HUES6 (cell line): ENCODE measurements at regions not wholly inside any gene's neighbourhood (a gene's known extent, or its start where the extent isn't known, plus 50 kb on each side); places are given as distances from the start of the nearest gene placed in this dataset.

Source experiments
- H3K27ac ChIP-seq: 2 replicates; pipeline ENCODE4 v1.7.0; 2013; ENCODE audit warnings: low read depth, mild to moderate bottlenecking, low read length, inconsistent platforms
- H3K27me3 ChIP-seq: 2 replicates; pipeline ENCODE4 v1.6.1; 2013; ENCODE audit warnings: low read length; ENCODE audit not compliant: control insufficient read depth, insufficient read depth
- H3K36me3 ChIP-seq: 2 replicates; pipeline ENCODE4 v1.6.1; 2013; ENCODE audit warnings: low read length; ENCODE audit not compliant: control insufficient read depth, insufficient read depth
- H3K4me1 ChIP-seq: 2 replicates; pipeline ENCODE4 v1.6.1; 2013; ENCODE audit warnings: low read length; ENCODE audit not compliant: control insufficient read depth, insufficient read depth
- H3K4me3 ChIP-seq: 2 replicates; pipeline ENCODE4 v1.5.1; 2013; ENCODE audit warnings: low read depth, low read length
- H3K9ac ChIP-seq: one replicate; pipeline ENCODE4 v1.6.1; 2013; ENCODE audit warnings: mild to moderate bottlenecking, low read length
- H3K9me3 ChIP-seq: 2 replicates; pipeline ENCODE4 v1.6.1; 2013; ENCODE audit warnings: low read depth, low read length; ENCODE audit not compliant: control insufficient read depth, insufficient read depth

DNA sequence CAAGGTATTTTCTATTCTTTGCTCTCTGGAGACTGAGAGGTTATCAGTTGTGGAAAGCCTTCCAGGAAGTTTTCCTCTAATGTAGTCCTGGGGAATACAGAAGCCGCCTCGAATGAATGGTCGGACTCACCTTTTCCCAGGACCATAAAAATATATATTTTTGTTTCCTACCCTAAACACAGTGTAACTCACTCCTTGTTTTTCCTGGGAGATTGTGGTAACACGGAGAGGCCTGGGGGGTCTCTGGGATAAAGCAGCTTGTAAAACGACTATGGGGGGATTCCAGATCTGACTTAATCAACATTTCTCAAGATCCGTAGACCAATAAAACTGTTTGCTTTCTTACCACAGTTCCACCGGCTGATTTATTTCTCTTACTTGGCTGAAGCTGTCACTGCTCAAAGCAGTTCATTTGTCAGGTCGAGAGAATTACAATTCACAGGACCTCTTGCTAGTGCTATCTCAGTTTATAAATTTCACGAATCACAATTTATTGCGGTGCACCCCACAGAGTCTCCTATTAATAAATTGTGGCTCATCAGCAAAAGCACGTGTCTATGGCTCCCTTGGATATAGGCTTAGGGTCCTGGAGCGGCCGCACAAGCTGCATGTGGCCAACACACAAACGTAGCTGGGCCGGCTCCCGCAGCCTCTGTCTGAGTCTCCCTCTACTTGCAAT, 176.3 kb upstream of the BMPER start:
- H3K9me3 ChIP-seq: no peaks in the 10 kb centered on the region
- H3K9ac ChIP-seq: no peak overlapping the region
- no peaks in the 10 kb centered on the region for H3K27me3 ChIP-seq
- no peak overlapping the region for H3K27ac ChIP-seq
- H3K4me1 ChIP-seq: peaks cover 25% of the 10 kb centered on the region
- no peak overlapping the region for H3K4me3 ChIP-seq
- no peaks in the 10 kb centered on the region for H3K36me3 ChIP-seq

GRCh38 chr7:33729726-33730125, 175.6 kb upstream of the BMPER start:
- Histone ChIP-seq H3K9ac (no peak overlapping the region), H3K4me3 (no peak overlapping the region), H3K4me1 (peaks cover 28% of the 10 kb centered on the region), H3K36me3 (no peaks in the 10 kb centered on the region), H3K27me3 (no peaks in the 10 kb centered on the region), H3K27ac (no peak overlapping the region), H3K9me3 (no peaks in the 10 kb centered on the region)

- H3K9ac ChIP-seq: no peak overlapping the region
- no peaks in the 10 kb centered on the region for H3K9me3 ChIP-seq
- H3K27me3 ChIP-seq: no peaks in the 10 kb centered on the region
- peaks cover 28% of the 10 kb centered on the region for H3K4me1 ChIP-seq
- H3K27ac ChIP-seq: no peak overlapping the region
- H3K36me3 ChIP-seq: no peaks in the 10 kb centered on the region
- H3K4me3 ChIP-seq: no peak overlapping the region
These were observed 174.4 kb upstream of the BMPER start for GRCh38 chr7:33730958-33731357.

- Histone ChIP-seq H3K9me3 (no peaks in the 10 kb centered on the region), H3K9ac (no peak overlapping the region), H3K27ac (no peak overlapping the region), H3K4me1 (peaks cover 21% of the 10 kb centered on the region), H3K27me3 (no peaks in the 10 kb centered on the region), H3K36me3 (no peaks in the 10 kb centered on the region), H3K4me3 (no peak overlapping the region)
These were observed 173.4 kb upstream of the BMPER start for GRCh38 chr7:33731912-33732311.

- no peak overlapping the region for H3K27ac ChIP-seq
- no peaks in the 10 kb centered on the region for H3K27me3 ChIP-seq
- peaks cover 16% of the 10 kb centered on the region for H3K4me1 ChIP-seq
These were observed 172.9 kb upstream of the BMPER start for GRCh38 chr7:33732462-33732861.

GRCh38 chr7:33733870-33734650, 171.3 kb upstream of the BMPER start:
- no peaks in the 10 kb centered on the region for H3K36me3 ChIP-seq
- no peak overlapping the region for H3K27ac ChIP-seq
- H3K9me3 ChIP-seq: no peaks in the 10 kb centered on the region
- no peaks in the 10 kb centered on the region for H3K27me3 ChIP-seq
- no peak overlapping the region for H3K9ac ChIP-seq
- H3K4me3 ChIP-seq: no peak overlapping the region
- 0 out of 2 replicates have a peak, but pooled peaks cover 8% of the 10 kb centered on the region for H3K4me1 ChIP-seq

More at GRCh38 chr7:33732462-33732861, 172.9 kb upstream of the BMPER start:
- H3K4me3 ChIP-seq: no peak overlapping the region
- no peaks in the 10 kb centered on the region for H3K36me3 ChIP-seq
- H3K9me3 ChIP-seq: no peaks in the 10 kb centered on the region
- no peak overlapping the region for H3K9ac ChIP-seq

DNA sequence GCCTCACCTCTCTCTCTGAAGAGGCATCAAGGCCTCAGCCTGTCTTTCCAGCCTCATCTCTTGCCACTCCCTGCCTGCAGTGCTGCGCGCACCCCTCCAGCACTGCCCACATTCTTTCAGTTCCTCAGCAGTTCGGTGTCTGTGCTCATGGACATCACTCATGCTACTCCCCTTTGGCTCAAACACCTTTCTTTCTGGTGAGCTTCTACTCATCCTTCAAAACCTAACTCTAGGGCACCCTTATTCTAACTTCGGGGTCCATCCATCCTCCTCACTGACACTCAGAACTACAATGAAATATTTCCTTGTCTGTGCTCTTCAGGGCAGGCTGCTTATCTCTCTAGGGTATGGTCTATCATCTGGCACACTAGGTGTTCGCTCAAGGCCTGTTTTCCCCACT, 169.9 kb upstream of the BMPER start:
- H3K9ac ChIP-seq: no peak overlapping the region
- no peak overlapping the region for H3K4me3 ChIP-seq
- H3K27me3 ChIP-seq: no peaks in the 10 kb centered on the region
- 0 out of 2 replicates have a peak, but pooled peaks cover 8% of the 10 kb centered on the region for H3K4me1 ChIP-seq
- no peaks in the 10 kb centered on the region for H3K9me3 ChIP-seq
- no peak overlapping the region for H3K27ac ChIP-seq
- no peaks in the 10 kb centered on the region for H3K36me3 ChIP-seq

DNA sequence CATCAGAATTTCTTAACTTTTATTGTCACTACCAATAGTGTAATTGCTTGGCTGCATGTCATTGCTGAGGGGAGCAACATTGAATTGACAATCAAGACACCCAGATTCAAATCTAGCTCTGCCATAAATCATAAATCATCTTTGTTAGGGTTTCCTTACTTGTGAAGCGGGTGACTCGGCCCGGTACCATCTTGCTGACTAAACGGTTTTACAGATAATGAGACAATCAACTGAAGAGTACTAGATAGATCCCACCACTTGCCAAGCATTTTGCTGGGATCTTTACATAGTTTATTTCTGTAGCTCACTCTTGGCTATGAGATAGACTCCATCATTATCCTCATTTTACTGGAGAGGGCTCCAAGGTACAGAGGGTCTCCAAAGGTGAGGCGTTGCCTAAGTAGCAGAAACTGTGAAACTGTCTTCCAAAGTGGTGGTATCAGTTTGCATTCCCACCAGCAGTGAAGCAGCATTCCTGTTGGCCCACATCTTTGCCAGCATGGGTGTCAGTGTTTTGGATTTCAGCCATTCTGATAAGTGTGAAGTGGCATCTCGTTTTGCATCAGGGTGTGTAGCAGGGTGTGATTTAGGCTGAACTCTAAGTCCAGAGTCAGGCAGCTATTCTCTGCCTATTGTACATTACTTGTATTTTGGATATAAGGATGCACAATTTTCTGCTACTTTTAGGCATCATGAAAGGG, 168.7 kb upstream of the BMPER start:
- Histone ChIP-seq H3K9ac (no peak overlapping the region), H3K9me3 (no peaks in the 10 kb centered on the region), H3K27me3 (no peaks in the 10 kb centered on the region), H3K27ac (no peak overlapping the region), H3K4me3 (no peak overlapping the region), H3K4me1 (0 out of 2 replicates have a peak, but pooled peaks cover 8% of the 10 kb centered on the region), H3K36me3 (no peaks in the 10 kb centered on the region)

GRCh38 chr7:33738260-33738935, 166.9 kb upstream of the BMPER start:
- Histone ChIP-seq H3K9me3 (no peaks in the 10 kb centered on the region), H3K9ac (no peak overlapping the region), H3K27ac (no peak overlapping the region), H3K27me3 (no peaks in the 10 kb centered on the region), H3K4me1 (peaks cover 8% of the 10 kb centered on the region; the same call in 1 of the 2 replicates), H3K4me3 (no peak overlapping the region), H3K36me3 (no peaks in the 10 kb centered on the region)

- no peak overlapping the region for H3K4me3 ChIP-seq
- H3K27me3 ChIP-seq: no peaks in the 10 kb centered on the region
- no peak overlapping the region for H3K9ac ChIP-seq
- H3K9me3 ChIP-seq: no peaks in the 10 kb centered on the region
- no peaks in the 10 kb centered on the region for H3K36me3 ChIP-seq
- peaks cover 3% of the 10 kb centered on the region; the same call in 1 of the 2 replicates for H3K4me1 ChIP-seq
- H3K27ac ChIP-seq: no peak overlapping the region
These were observed 166.1 kb upstream of the BMPER start for GRCh38 chr7:33739286-33739685.
